ENCODE measurements at regions not wholly inside any gene's neighbourhood (a gene's known extent, or its start where the extent isn't known, plus 50 kb on each side); places are given as distances from the start of the nearest gene placed in this dataset.
"Not testable (repeated sequence)": the region's sequence is repeated elsewhere in the genome, so short reads cannot be mapped to it uniquely, and the experiment has no call there.

- H2AFZ ChIP-seq (ENCODE audit: low read length); H3K79me2 ChIP-seq (ENCODE audit: insufficient read depth, low read length); H3K27me3 ChIP-seq (ENCODE audit: control insufficient read depth in 1 of 2, insufficient read depth in 2 of 2, low read length in 2 of 2); ATAC-seq; H4K20me1 ChIP-seq (ENCODE audit: insufficient read depth, low read length); H3K4me3 ChIP-seq (replicated peaks in 1 of 3; ENCODE audit: insufficient read depth in 1 of 3, low read depth in 2 of 3, low read length in 3 of 3); CTCF ChIA-PET (ENCODE audit: low intra/inter-chr PET ratio, low total read pairs); H3K4me1 ChIP-seq (ENCODE audit: insufficient read depth, low read length); in situ Hi-C loops (cut with HindIII; ENCODE audit: extremely low pct_ligation_motif_present, low pct_unique_long_range_greater_than_20kb); BruUV-seq (replicated peaks); H3K27ac ChIP-seq (ENCODE audit: extremely low read length, insufficient read depth, low read length); H3K36me3 ChIP-seq (replicated peaks in 1 of 2; ENCODE audit: control insufficient read depth in 1 of 2, insufficient read depth in 2 of 2, low read length in 2 of 2); H3K9me3 ChIP-seq (ENCODE audit: low read length); H3K9ac ChIP-seq (ENCODE audit: insufficient read depth, low read depth, low read length); H3K4me2 ChIP-seq (ENCODE audit: low read depth, low read length); FAIRE-seq; POLR2A ChIA-PET; DNase-seq (ENCODE audit: low spot score); intact Hi-C loops (cut with micrococcal nuclease; ENCODE audit: unreplicated experiment): not testable (repeated sequence)
- 7% methylated on average over 3 of the region's 3 CpGs for WGBS (ENCODE audit: low lambda C conversion rate)
These were observed 318.1 kb downstream of the KLF13 start for GRCh38 chr15:31644761-31645160.

GRCh38 chr15:31647337-31647826 lies 320.7 kb downstream of the KLF13 start:
- DNase-seq (ENCODE audit: low spot score); H3K36me3 ChIP-seq (replicated peaks in 1 of 2; ENCODE audit: control insufficient read depth in 1 of 2, insufficient read depth in 2 of 2, low read length in 2 of 2); H3K27ac ChIP-seq (ENCODE audit: extremely low read length, insufficient read depth, low read length); H3K4me3 ChIP-seq (replicated peaks in 1 of 3; ENCODE audit: insufficient read depth in 1 of 3, low read depth in 2 of 3, low read length in 3 of 3); H2AFZ ChIP-seq (ENCODE audit: low read length); H4K20me1 ChIP-seq (ENCODE audit: insufficient read depth, low read length); POLR2A ChIA-PET; H3K79me2 ChIP-seq (ENCODE audit: insufficient read depth, low read length); FAIRE-seq; intact Hi-C loops (cut with micrococcal nuclease; ENCODE audit: unreplicated experiment); in situ Hi-C loops (cut with HindIII; ENCODE audit: extremely low pct_ligation_motif_present, low pct_unique_long_range_greater_than_20kb); ATAC-seq; H3K9ac ChIP-seq (ENCODE audit: insufficient read depth, low read depth, low read length); H3K4me2 ChIP-seq (ENCODE audit: low read depth, low read length); BruUV-seq (replicated peaks); H3K9me3 ChIP-seq (ENCODE audit: low read length); CTCF ChIA-PET (ENCODE audit: low intra/inter-chr PET ratio, low total read pairs); H3K4me1 ChIP-seq (ENCODE audit: insufficient read depth, low read length); H3K27me3 ChIP-seq (ENCODE audit: control insufficient read depth in 1 of 2, insufficient read depth in 2 of 2, low read length in 2 of 2): not testable (repeated sequence)
- WGBS (ENCODE audit: low lambda C conversion rate) = 11% methylated on average over 5 of the region's 5 CpGs

- H3K79me2 ChIP-seq (ENCODE audit: insufficient read depth, low read length); H2AFZ ChIP-seq (ENCODE audit: low read length); H4K20me1 ChIP-seq (ENCODE audit: insufficient read depth, low read length); H3K27ac ChIP-seq (ENCODE audit: extremely low read length, insufficient read depth, low read length); POLR2A ChIA-PET; H3K4me3 ChIP-seq (replicated peaks in 1 of 3; ENCODE audit: insufficient read depth in 1 of 3, low read depth in 2 of 3, low read length in 3 of 3); H3K9me3 ChIP-seq (ENCODE audit: low read length); BruUV-seq (replicated peaks); H3K27me3 ChIP-seq (ENCODE audit: control insufficient read depth in 1 of 2, insufficient read depth in 2 of 2, low read length in 2 of 2); DNase-seq (ENCODE audit: low spot score); CTCF ChIA-PET (ENCODE audit: low intra/inter-chr PET ratio, low total read pairs); FAIRE-seq; H3K9ac ChIP-seq (ENCODE audit: insufficient read depth, low read depth, low read length); in situ Hi-C loops (cut with HindIII; ENCODE audit: extremely low pct_ligation_motif_present, low pct_unique_long_range_greater_than_20kb); H3K36me3 ChIP-seq (replicated peaks in 1 of 2; ENCODE audit: control insufficient read depth in 1 of 2, insufficient read depth in 2 of 2, low read length in 2 of 2); H3K4me1 ChIP-seq (ENCODE audit: insufficient read depth, low read length); H3K4me2 ChIP-seq (ENCODE audit: low read depth, low read length): not testable (repeated sequence)
- WGBS (ENCODE audit: low lambda C conversion rate) = 14% methylated on average over 7 of the region's 7 CpGs
- intact Hi-C loops (cut with micrococcal nuclease; ENCODE audit: unreplicated experiment) = loop anchor here (2.0 kb wide), 1 partner anchor 217 kb away; no protein-coding TSS in a partner anchor
- ATAC-seq = peak; percentile 37
These were observed 323.0 kb downstream of the KLF13 start for GRCh38 chr15:31649634-31650033.

All from HepG2 (cell line).